ENCODE measurements at regions not wholly inside any gene's neighbourhood (a gene's known extent, or its start where the extent isn't known, plus 50 kb on each side); places are given as distances from the start of the nearest gene placed in this dataset.

- RAD21 ChIA-PET (ENCODE audit: unreplicated experiment) = interaction anchor here (0.6 kb wide), 1 partner anchor 12 kb away, joined by 3 read pairs; no protein-coding TSS in a partner anchor
- no peaks in the 10 kb centered on the region for H3K4me1 ChIP-seq (ENCODE audit: control insufficient read depth, insufficient read depth, low read length)
- H3K4me3 ChIP-seq = no peak overlapping the region
- no peaks in the 10 kb centered on the region for H3K36me3 ChIP-seq (ENCODE audit: control insufficient read depth in 2 of 2, insufficient read depth in 2 of 2, low read length in 1 of 2)
- SMC1A ChIA-PET (ENCODE audit: uncharacterized antibody, unreplicated experiment) = interaction anchor here (0.7 to 1.7 kb wide), 6 partner anchors 12 to 100 kb away, joined by 3 to 4 read pairs (median 4); no protein-coding TSS in a partner anchor
- H3K9ac ChIP-seq (ENCODE audit: control insufficient read depth, insufficient read depth, low read length) = no peak overlapping the region
- no peak overlapping the region for H3K27ac ChIP-seq (ENCODE audit: control insufficient read depth, insufficient read depth)
- intact Hi-C loops (cut with micrococcal nuclease; ENCODE audit: unreplicated experiment) = no loop called here
- WGBS (ENCODE audit: insufficient coverage, insufficient replicate concordance, low lambda C conversion rate, missing lambda C conversion rate) = 57% methylated on average over 5 of the region's 5 CpGs
- H3K4me2 ChIP-seq (ENCODE audit: control insufficient read depth, insufficient read depth) = no peak overlapping the region
- no peaks in the 10 kb centered on the region for H3K79me2 ChIP-seq (ENCODE audit: control insufficient read depth, insufficient read depth, low read length)
- POLR2A ChIA-PET = interaction anchor here (0.6 kb wide), 1 partner anchor 87 kb away, joined by 9 read pairs; no protein-coding TSS in a partner anchor
- no peaks in the 10 kb centered on the region for H3K9me3 ChIP-seq (replicated peaks; ENCODE audit: control insufficient read depth, insufficient read depth, low read length)
- H4K20me1 ChIP-seq (ENCODE audit: control insufficient read depth, insufficient read depth) = no peaks in the 10 kb centered on the region
- DNase-seq (ENCODE audit: low read depth, low spot score) (no peak), FAIRE-seq (no peak), ATAC-seq (no peak)
- in situ Hi-C loops (cut with MboI) = no loop called here
- no peaks in the 10 kb centered on the region for H3K27me3 ChIP-seq (replicated peaks in 1 of 2; ENCODE audit: control insufficient read depth in 2 of 2, insufficient read depth in 2 of 2, low read length in 1 of 2)
- TF ChIP-seq CREM (IDR thresholded peaks at IDR 0.05; ENCODE audit: low read depth) (no peak), ASH2L (IDR thresholded peaks at IDR 0.05; ENCODE audit: borderline replicate concordance, low read depth) (no peak), IKZF2 (IDR thresholded peaks at IDR 0.05) (no peak), NRF1 (conservative IDR thresholded peaks at IDR 0.05; ENCODE audit: low read depth, low read length) (no peak), ZNF384 (IDR thresholded peaks at IDR 0.05; ENCODE audit: borderline replicate concordance, low read depth, low read length) (no peak), USF1 (IDR thresholded peaks at IDR 0.05; ENCODE audit: borderline replicate concordance, extremely low read length, insufficient read depth, low read depth, low read length) (no peak), KLF5 (IDR thresholded peaks at IDR 0.05; ENCODE audit: partially characterized antibody) (no peak), EZH2 (IDR thresholded peaks at IDR 0.05; ENCODE audit: borderline replicate concordance, control insufficient read depth, low read depth, low read length) (no peak), RELB (IDR thresholded peaks at IDR 0.05; ENCODE audit: low read depth) (no peak), ZBED1 (IDR thresholded peaks at IDR 0.05; ENCODE audit: borderline replicate concordance) (no peak), NR2F1 (conservative IDR thresholded peaks at IDR 0.05) (no peak), MEF2B (IDR thresholded peaks at IDR 0.05; ENCODE audit: partially characterized antibody, poor library complexity, severe bottlenecking) (no peak), MLLT1 (IDR thresholded peaks at IDR 0.05) (no peak)
- no peak overlapping the region for H2AFZ ChIP-seq (ENCODE audit: control insufficient read depth, low read depth, low read length)
- CTCF ChIA-PET = interaction anchor here (1.3 kb wide), 1 partner anchor 19 kb away, joined by 5 read pairs; no protein-coding TSS in a partner anchor
- BruUV-seq (replicated peaks) = no TSS peak
Measured at GRCh38 chr5:164578401-164578800, 1073.0 kb downstream of the MAT2B start.

Measured in GM12878 (cell line).